ENCODE measurements at regions not wholly inside any gene's neighbourhood (a gene's known extent, or its start where the extent isn't known, plus 50 kb on each side); places are given as distances from the start of the nearest gene placed in this dataset.

GRCh38 chr5:67694810-67695191 is 498.2 kb upstream of the CD180 start:
- H2AFZ ChIP-seq (ENCODE audit: control insufficient read depth, low read length), result no peak overlapping the region
- H3K9ac ChIP-seq (ENCODE audit: control insufficient read depth, extremely low read depth, insufficient read depth, low read length), result no peak overlapping the region
- no peak for FAIRE-seq

DNA sequence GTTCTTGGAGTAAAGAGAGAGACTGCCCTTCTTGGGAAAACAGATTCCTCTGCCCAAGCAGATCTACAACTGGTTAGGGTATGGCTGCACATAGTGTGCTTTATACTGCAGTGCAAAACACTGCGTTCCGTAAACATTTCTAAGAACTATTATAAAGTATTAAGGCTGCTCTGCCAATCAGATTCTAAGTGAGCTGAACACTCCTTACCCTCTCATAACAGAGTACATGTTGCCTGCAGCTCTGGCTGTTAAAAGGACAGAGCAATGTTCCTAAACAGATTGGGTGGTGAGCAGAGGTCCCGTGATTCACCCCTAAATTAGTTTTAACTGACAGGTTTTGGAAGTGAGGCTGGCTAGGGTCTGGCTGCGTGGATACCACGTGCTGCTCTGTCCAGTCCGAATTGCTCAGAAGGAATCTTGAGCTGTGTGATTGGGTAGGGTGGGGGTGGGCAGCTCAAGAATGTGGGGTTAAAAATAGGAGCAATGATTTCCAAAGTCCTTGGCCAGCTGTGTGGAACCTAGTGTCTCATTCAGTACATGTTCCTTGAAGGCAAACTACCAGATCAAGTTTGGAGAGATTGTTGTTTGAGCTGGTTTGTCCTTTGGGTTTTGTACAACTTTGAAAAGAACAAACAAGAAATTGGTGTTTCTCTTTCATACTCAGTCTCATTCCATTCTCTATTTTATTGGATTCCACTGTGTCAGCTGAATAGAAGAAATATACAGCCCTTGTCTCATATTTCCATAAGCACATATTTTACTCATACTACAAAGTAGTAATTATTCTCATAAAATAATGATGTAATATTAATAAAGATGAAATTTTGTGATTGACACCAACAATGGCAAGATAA is 497.6 kb upstream of the CD180 start:
- peak overlapping the region; percentile 10 for H3K4me2 ChIP-seq (ENCODE audit: control insufficient read depth, extremely low read depth, insufficient read depth, low read depth, low read length)
- DNase-seq (ENCODE audit: low read depth, low spot score) (no peak), FAIRE-seq (peak; percentile 52)
- H3K9ac ChIP-seq (ENCODE audit: control insufficient read depth, extremely low read depth, insufficient read depth, low read length), result no peak overlapping the region
- H3K9me3 ChIP-seq (ENCODE audit: control insufficient read depth, low read depth, low read length), result no peaks in the 10 kb centered on the region
- no peaks in the 10 kb centered on the region for H3K79me2 ChIP-seq (ENCODE audit: control insufficient read depth, insufficient read depth, low read length)
- no peaks in the 10 kb centered on the region for H3K9me1 ChIP-seq (ENCODE audit: control insufficient read depth, extremely low read depth, insufficient read depth, low read length)
- H3K4me3 ChIP-seq (ENCODE audit: control insufficient read depth in 2 of 3, extremely low read depth in 1 of 3, insufficient read depth in 2 of 3, low read depth in 1 of 3, low read length in 3 of 3), result no peak overlapping the region
- no peaks in the 10 kb centered on the region for H3K4me1 ChIP-seq (ENCODE audit: control insufficient read depth, extremely low read depth, insufficient read depth, low read length)
- no peak overlapping the region for H3K27ac ChIP-seq (ENCODE audit: control insufficient read depth, insufficient read depth, low read length)
- H3K36me3 ChIP-seq (ENCODE audit: control insufficient read depth in 2 of 2, extremely low read depth in 1 of 2, insufficient read depth in 2 of 2, low read length in 2 of 2), result no peaks in the 10 kb centered on the region
- dilution Hi-C loops (cut with MboI; ENCODE audit: extremely low pct_ligation_motif_present, low sequenced_read_pairs), result no loop called here
- no peaks in the 10 kb centered on the region for H4K20me1 ChIP-seq (ENCODE audit: control insufficient read depth, extremely low read depth, insufficient read depth, low read length)
- H3K27me3 ChIP-seq (ENCODE audit: control insufficient read depth, extremely low read depth, insufficient read depth, low read length), result peaks cover 3% of the 10 kb centered on the region
- TF ChIP-seq CTCF (optimal IDR thresholded peaks at IDR 0.05 in 1 of 3, IDR thresholded peaks at IDR 0.05 in 1 of 3, conservative IDR thresholded peaks at IDR 0.05 in 1 of 3; ENCODE audit: extremely low read depth in 1 of 3, insufficient read depth in 2 of 3, low read length in 3 of 3), result no peak
- no peak for TF ChIP-seq EZH2 (IDR thresholded peaks at IDR 0.05; ENCODE audit: low read length)
- H2AFZ ChIP-seq (ENCODE audit: control insufficient read depth, low read length), result peak overlapping the region; percentile 60

More at GRCh38 chr5:67694810-67695191, 498.2 kb upstream of the CD180 start:
- no peak overlapping the region for H3K4me2 ChIP-seq (ENCODE audit: control insufficient read depth, extremely low read depth, insufficient read depth, low read depth, low read length)
- H4K20me1 ChIP-seq (ENCODE audit: control insufficient read depth, extremely low read depth, insufficient read depth, low read length), result no peaks in the 10 kb centered on the region
- H3K4me1 ChIP-seq (ENCODE audit: control insufficient read depth, extremely low read depth, insufficient read depth, low read length), result no peaks in the 10 kb centered on the region
- H3K9me1 ChIP-seq (ENCODE audit: control insufficient read depth, extremely low read depth, insufficient read depth, low read length), result no peaks in the 10 kb centered on the region
- TF ChIP-seq CTCF (optimal IDR thresholded peaks at IDR 0.05 in 1 of 3, IDR thresholded peaks at IDR 0.05 in 1 of 3, conservative IDR thresholded peaks at IDR 0.05 in 1 of 3; ENCODE audit: extremely low read depth in 1 of 3, insufficient read depth in 2 of 3, low read length in 3 of 3) (no peak), EZH2 (IDR thresholded peaks at IDR 0.05; ENCODE audit: low read length) (no peak)
- no peaks in the 10 kb centered on the region for H3K36me3 ChIP-seq (ENCODE audit: control insufficient read depth in 2 of 2, extremely low read depth in 1 of 2, insufficient read depth in 2 of 2, low read length in 2 of 2)
- dilution Hi-C loops (cut with MboI; ENCODE audit: extremely low pct_ligation_motif_present, low sequenced_read_pairs), result no loop called here
- no peaks in the 10 kb centered on the region for H3K79me2 ChIP-seq (ENCODE audit: control insufficient read depth, insufficient read depth, low read length)
- no peak overlapping the region for H3K4me3 ChIP-seq (ENCODE audit: control insufficient read depth in 2 of 3, extremely low read depth in 1 of 3, insufficient read depth in 2 of 3, low read depth in 1 of 3, low read length in 3 of 3)
- no peaks in the 10 kb centered on the region for H3K9me3 ChIP-seq (ENCODE audit: control insufficient read depth, low read depth, low read length)
- H3K27ac ChIP-seq (ENCODE audit: control insufficient read depth, insufficient read depth, low read length), result no peak overlapping the region
- no peak for DNase-seq (ENCODE audit: low read depth, low spot score)
- H3K27me3 ChIP-seq (ENCODE audit: control insufficient read depth, extremely low read depth, insufficient read depth, low read length), result peaks cover 3% of the 10 kb centered on the region
